Pulmonary artery endothelial cell (primary cell): ENCODE measurements at regions not wholly inside any gene's neighbourhood (a gene's known extent, or its start where the extent isn't known, plus 50 kb on each side); places are given as distances from the start of the nearest gene placed in this dataset.

Source experiments
- DNase-seq: peaks from one replicate; pipeline ENCODE4 v3.0.0-alpha.2; 2011; ENCODE audit warnings: low read depth, low spot score

DNA sequence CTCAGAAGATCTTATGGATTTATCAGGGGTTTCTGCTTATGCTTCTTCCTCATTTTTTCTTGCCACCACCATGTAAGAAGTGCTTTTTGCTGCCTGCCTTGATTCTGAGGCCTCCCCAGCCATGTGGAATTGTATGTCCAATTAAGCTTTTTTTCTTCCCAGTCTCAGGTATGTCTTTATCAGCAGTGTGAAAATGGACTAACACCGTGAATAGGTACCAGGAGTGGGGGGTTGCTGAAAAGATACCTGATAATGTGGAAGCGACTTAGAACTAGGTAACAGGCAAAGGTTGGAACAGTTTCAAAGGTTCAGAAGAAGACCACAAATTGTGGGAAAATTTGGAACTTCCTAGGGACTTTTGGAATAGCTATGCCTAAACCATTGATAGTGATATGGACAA lies 1222.5 kb upstream of the NUDT12 start:
- DNase-seq: no peak

GRCh38 chr5:104774372-104774771 lies 1211.8 kb upstream of the NUDT12 start:
- no peak for DNase-seq

GRCh38 chr5:104764197-104764596 lies 1201.6 kb upstream of the NUDT12 start:
- DNase-seq: no peak

- no peak for DNase-seq
Measured at GRCh38 chr5:104763216-104763615, 1200.6 kb upstream of the NUDT12 start.

DNA sequence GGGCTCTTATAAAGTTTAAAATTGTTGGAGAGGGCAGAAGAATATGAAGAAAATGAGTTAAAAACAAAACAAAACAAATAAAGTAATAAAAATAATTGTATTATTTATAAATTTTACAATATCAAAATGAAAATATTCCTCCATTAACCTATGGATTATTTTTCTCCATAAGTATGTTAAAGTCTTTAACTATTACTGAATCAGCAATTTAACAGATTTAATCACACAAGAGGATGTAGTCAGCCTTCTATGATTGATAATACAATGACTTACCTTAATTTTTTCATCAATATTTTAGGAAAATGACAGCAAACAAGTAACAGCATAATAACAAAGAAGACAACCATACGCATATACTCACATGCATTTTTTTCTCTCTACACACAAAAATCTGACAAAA lies 1195.3 kb upstream of the NUDT12 start:
- no peak for DNase-seq

- DNase-seq: no peak
Measured at GRCh38 chr5:104755806-104756205, 1193.2 kb upstream of the NUDT12 start.

DNA sequence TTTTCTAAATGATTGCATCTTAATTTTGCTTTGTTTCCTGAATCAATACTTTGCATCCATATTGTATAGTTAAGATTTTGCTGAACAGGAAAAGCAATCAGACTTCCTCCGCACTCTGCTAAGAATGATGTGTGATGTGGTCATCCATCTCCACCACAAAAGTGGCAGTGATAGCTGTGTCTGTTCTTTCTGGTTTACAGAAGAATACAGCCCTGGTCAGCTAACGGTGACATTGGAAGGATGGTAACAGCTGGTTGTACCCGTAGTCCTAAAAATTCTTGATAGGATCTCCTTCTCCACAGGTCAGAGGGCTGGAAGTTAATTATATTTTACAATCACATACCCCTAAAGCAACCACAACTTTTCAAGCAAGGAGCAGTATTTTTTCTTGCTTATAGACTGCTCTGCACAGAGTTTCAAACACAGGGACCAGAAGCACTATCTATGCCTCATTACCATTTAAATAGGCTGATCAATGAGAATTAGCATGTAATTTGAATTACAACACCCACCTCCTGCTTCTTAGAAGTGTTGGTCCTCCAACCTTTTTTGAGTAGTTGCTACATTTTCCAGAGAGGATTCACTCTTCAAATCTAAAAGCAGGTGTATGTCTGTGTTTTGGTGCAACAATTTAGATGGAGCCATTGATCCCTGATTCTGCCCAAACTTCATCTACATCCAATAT lies 1191.9 kb upstream of the NUDT12 start:
- no peak for DNase-seq

DNA sequence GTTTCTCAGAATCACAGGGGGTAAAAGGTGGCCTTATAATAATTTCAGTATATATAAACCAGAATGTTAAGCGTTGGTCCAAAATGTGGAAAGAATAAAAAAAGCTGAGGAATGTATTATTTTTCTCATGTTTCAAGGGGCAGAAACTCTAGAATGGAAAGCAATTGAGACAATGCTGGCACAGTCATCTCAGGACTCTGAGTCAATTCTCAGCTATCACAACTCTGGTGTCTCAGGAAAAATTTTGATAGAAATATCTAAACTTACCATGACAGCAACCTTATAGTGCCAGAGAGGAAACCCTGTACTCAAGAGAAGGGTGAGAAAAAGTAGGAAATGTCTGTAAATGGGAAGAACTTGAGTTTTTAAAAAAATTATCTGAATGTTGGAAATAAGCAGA lies 1189.4 kb upstream of the NUDT12 start:
- DNase-seq: no peak

DNA sequence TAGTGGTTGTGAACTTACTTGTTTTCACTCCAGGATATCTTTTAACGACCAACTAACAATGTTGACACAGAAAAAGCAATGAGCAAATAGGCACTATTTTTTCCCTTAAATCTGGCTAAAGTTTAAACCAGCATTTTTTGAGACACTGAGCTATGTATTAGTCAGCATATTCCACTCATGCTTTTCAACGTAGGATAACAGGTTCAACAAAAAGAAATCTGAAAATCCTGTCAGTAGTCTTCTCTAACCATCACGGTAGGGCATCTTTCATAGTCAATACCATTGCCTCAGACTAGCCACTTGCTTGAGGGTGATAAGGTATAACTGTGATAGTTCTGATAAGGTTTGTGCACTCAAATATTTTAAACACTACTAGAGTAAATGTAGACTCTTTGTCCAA lies 1177.3 kb upstream of the NUDT12 start:
- DNase-seq: no peak

- DNase-seq: no peak
Measured at GRCh38 chr5:104739503-104739902, 1176.9 kb upstream of the NUDT12 start.

GRCh38 chr5:104736073-104736472 lies 1173.5 kb upstream of the NUDT12 start:
- DNase-seq: no peak

DNA sequence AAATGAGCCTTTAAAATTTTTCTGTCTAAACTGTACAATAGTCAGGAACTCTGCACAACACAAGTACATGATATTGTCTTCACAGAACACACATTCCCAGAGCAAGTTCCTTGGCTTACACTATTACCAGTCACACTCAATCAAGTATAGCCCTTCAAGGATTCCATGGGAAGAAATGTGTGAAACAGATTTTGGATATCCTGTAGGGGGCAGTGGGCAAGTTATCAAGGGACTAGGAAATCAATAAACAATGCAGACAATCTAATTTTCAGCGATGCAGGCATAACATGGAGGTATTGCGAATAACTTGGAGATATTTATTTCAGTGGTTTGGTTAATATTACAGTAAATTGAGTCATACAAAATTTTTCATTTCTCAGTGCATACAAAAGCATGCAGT lies 1171.5 kb upstream of the NUDT12 start:
- DNase-seq: no peak

DNA sequence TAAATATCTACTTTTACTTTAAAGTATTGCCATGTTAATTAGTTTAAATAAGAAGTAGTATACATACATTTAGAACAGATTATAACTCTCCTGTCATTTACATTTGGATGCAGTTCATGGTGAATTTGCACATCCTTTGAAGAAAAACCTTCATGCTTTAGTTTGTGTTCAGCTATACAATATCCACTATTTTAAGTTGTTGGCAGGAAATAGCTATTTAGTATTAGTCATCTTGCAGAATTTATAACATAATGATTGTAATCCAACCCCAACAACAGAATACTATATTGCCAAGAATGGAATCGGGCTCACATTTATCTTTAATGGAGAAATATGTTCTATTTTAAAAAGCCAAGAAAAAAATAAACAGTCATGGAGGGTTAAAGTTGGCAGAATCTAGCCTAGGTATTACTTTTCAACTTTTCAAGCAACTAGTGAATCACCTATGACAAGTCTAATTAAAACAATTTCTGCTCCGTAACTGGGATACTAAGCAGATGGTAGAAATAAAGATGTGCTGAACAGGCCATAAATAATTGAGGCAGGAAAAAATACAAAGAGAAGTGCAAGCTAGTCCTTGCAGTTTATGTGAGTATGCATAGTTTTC lies 1170.6 kb upstream of the NUDT12 start:
- DNase-seq: no peak

GRCh38 chr5:104731331-104731730 lies 1168.7 kb upstream of the NUDT12 start:
- DNase-seq: no peak

- DNase-seq: no peak
Measured at GRCh38 chr5:104708027-104708426, 1145.4 kb upstream of the NUDT12 start.

GRCh38 chr5:104706600-104706999 lies 1144.0 kb upstream of the NUDT12 start:
- DNase-seq: no peak

DNA sequence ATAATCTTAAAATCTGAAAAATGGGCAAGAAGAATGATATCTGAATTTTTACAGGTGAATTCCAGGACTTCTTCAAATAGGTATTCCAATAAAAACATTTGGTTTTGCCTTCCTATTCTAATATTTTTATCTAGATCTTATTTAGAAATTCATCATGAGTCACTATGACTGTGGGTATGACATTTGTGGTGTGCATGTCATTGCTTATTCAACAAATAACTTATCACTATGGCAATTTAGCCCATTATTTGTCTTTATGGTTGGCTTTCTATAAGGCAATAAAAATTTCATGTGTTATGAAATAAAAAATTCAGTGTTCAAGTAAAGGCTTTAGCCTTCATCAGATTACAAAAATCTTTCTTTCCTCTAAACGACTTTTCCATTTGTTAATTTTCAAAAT lies 1139.6 kb upstream of the NUDT12 start:
- DNase-seq: no peak

GRCh38 chr5:104699438-104699837 lies 1136.8 kb upstream of the NUDT12 start:
- no peak for DNase-seq

GRCh38 chr5:104661256-104661655 lies 1098.7 kb upstream of the NUDT12 start:
- no peak for DNase-seq

DNA sequence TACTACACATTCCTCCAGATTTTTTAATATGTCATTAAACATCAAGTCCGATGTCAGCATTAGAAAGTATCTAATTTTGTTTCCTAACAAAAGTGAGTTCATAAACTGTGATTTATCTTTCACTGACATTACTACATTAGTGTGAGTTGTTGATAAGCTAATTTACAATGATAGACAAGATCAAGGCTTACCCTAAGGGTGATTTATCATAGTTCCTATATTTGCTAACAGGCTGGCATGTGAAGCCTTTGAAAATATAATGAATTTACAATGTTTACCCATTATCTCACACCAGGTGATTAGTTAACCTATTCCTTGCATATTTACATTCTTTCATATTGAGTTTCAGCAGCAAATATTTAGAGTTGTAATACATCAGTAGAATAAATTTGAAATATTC lies 1096.9 kb upstream of the NUDT12 start:
- no peak for DNase-seq

DNA sequence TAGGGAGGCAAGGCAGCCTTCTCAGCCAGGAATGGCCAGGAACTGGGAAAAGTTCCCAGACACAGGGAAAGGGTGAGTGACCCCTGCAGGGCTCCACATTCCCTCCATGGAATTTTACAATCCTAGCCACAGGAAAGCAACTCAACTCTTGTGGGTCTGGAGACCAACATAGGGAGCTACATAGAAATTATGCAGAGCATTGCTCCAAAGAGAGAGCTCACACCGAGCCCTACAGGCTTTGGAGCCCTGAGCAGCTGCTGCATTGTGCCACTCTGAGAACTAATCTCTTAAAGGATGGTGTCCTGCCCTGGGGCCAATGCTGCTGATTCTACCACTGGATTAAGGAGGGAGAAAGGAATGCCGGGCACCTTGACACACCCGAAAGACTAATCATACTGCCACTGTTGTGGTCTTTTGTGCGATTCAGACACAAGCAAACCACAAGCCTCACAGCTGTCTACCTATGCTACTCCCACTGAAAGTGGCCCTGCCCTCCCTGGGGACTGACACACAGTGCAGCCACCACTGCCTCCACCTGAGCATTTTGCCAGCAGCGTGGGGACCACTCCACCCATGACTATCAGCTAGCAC lies 1089.8 kb upstream of the NUDT12 start:
- no peak for DNase-seq

GRCh38 chr5:104650313-104651055 lies 1087.9 kb upstream of the NUDT12 start:
- no peak for DNase-seq
